Stimulated activated CD4-positive, alpha-beta T cell treated with anti-CD3 and anti-CD28 coated beads, Interleukin-1b, Interleukin-23, amount 100 ng/mL, for 48 hours (primary cell): ENCODE measurements at regions not wholly inside any gene's neighbourhood (a gene's known extent, or its start where the extent isn't known, plus 50 kb on each side); places are given as distances from the start of the nearest gene placed in this dataset.

Source experiments
- DNase-seq: peaks from one replicate; pipeline ENCODE4 v3.0.0-alpha.2; 2020

DNA sequence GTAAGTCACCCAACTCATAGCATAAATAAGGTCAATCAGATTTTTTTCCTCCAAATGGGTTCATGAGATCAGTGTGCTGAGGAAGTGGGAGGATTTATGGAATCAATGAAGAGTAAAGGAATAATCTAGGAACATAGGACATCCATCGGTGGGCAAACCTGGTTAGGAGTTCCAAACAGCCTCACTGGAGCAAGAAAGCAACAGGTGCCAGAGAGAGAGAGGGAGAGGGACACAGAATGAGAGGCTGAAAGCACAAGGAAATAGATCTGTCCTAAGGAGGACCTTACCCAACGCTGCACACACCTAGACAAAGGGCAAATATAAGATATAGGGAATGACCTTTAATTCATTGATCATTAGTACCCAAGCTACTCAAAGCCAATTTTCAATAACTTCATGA, 119.5 kb upstream of the ANKRD1 start:
- no peak for DNase-seq

- no peak for DNase-seq
Observed at GRCh38 chr10:91042069-91042468, 121.2 kb upstream of the ANKRD1 start.

GRCh38 chr10:91043173-91043910, 122.5 kb upstream of the ANKRD1 start:
- no peak for DNase-seq

- no peak for DNase-seq
Observed at GRCh38 chr10:91046869-91047268, 126.0 kb upstream of the ANKRD1 start.

DNA sequence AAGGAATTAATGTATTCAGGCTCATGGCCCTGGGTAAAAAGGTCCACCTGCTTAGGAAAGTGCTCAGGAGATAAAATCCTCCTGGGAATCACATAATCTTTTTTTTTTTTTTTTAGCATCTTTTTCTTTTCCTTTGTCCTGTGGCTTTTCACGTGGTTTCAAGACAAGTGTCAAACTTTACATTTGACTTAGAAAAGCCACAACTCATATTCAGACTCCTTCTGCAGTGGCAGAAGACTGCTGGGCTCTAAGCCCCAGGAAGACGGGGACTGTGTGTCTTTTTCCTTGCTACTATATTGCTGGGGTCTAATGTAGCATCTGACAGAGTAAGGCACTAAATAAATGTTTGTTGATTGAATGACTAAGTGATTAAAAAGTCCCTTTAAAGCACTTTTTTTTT, 127.5 kb upstream of the ANKRD1 start:
- no peak for DNase-seq

GRCh38 chr10:91049296-91049987, 128.6 kb upstream of the ANKRD1 start:
- no peak for DNase-seq

DNA sequence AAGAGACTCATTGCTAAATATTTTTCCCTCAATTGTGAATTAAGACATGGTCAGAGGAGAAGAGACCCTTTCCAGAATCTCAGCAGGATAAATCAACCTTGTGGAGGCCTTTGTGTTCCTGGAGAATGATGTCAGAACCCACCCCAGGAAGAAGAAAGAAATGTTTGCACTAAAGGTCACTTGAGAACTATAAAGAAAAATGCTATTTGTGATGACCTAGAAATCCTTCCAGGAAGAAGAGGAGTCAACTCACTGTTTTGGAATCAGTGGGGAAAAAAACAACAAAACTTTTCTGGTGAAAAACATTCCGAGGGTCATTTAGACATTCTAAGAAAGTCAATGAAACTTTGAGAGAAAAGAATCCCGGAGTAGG, 129.1 kb upstream of the ANKRD1 start:
- no peak for DNase-seq

- no peak for DNase-seq
Observed at GRCh38 chr10:91050371-91051034, 129.6 kb upstream of the ANKRD1 start.

- DNase-seq, result no peak
Observed at GRCh38 chr10:91051829-91052228, 130.9 kb upstream of the ANKRD1 start.

- DNase-seq, result no peak
Observed at GRCh38 chr10:91054325-91054724, 133.4 kb upstream of the ANKRD1 start.

DNA sequence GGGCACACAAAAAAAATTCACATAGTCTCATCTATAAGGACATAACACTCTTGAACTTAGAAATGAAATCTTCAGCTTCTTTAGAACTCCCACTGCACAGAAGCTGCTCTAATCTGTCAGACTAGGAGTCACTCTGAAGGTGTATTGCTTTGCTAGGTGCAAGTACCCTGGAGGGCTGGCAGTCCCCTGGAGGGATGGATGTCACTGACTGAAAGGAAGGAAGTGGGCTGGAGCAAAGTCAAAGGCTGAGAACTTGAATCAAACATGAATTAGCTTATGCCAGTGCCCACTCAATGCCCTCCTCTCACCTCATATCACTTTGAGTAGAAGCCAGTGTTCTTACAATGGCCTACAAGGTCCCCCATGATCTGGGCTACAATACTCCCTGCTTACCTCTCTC, 140.3 kb upstream of the ANKRD1 start:
- no peak for DNase-seq

DNA sequence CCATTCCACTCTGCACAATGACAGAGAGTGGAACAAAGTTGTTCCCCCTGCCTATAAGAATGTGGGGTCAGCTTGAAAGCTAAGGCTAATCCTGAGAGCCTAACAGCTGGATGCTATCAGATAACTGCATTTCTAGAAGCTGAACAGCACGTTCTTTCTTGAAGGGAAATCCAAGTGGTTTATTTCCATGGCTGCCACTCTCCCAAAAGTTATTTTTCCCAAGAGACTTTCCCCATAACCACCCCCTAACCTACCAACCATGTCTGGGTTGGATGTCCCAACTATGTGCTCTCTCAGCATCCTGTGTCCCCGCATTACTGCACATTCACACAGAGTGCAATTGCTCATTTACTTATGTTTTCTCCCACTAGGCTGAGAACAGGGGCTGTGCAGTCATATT, 140.7 kb upstream of the ANKRD1 start:
- DNase-seq, result no peak

DNA sequence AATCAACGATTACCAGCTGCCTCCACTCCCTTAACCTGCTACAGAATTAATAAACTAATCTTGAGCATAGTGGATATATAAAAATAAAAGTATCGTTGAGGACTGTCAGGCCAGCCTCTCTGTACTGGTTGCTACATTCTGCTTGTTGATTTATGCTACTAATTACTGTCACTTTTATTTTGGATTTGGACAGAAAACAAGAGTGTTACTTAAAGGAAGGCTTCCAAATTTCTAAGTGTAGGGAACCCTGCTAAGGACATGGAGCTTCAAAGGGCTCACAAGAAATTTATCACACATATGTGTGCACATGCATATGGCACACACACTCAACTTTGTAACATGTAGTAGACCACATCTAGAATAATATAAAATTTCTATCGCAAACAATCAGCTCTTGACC, 141.2 kb upstream of the ANKRD1 start:
- no peak for DNase-seq

GRCh38 chr10:91071786-91072185, 148.7 kb upstream of the PCGF5 start:
- DNase-seq, result no peak

DNA sequence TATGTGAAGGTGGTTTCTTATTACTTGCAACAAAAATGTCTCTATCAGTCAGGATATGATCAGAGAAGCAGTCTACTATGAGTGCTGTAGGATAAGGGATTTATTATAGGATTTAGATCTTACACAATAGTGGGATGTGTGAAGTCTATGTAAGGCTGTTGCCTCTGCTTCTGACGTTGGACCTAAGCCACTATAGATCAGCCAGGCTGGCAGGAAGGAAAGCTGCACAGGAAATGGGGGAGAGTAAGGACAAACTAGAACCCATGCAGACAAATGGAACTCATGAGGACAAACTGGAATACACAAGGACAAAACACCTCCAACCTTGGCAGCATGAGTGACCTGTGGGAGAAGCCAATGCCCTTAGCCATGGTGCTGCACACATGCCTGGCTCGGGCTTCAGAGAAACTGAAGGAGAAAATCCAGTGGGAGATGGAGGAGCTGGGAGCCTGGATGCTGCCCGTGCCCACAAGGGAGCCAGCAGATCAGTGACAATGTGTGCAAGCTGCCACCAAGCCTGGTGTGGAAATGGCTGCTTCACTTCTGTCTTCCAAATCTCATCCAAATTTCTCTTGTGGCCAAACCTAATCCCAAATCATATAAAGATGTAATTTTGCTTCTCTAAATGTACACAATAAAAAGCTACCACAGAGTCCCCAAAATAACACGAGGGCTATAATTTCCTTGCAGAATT, 147.0 kb upstream of the PCGF5 start:
- no peak for DNase-seq

- no peak for DNase-seq
Observed at GRCh38 chr10:91076991-91077548, 143.4 kb upstream of the PCGF5 start.

GRCh38 chr10:91077549-91078071, 142.9 kb upstream of the PCGF5 start:
- DNase-seq, result no peak

GRCh38 chr10:91080776-91081175, 139.7 kb upstream of the PCGF5 start:
- no peak for DNase-seq

- no peak for DNase-seq
Observed at GRCh38 chr10:91082447-91082846, 138.0 kb upstream of the PCGF5 start.

GRCh38 chr10:91088300-91089140, 131.9 kb upstream of the PCGF5 start:
- DNase-seq, result no peak

GRCh38 chr10:91090761-91091529, 129.5 kb upstream of the PCGF5 start:
- DNase-seq, result no peak
